Putamen (tissue), 1 donor: ENCODE measurements at regions not wholly inside any gene's neighbourhood (a gene's known extent, or its start where the extent isn't known, plus 50 kb on each side); places are given as distances from the start of the nearest gene placed in this dataset.

Experiments used
- DNase-seq: peaks from one replicate; pipeline ENCODE4 v3.0.0-alpha.2; 2016; ENCODE audit warnings: low spot score

DNA sequence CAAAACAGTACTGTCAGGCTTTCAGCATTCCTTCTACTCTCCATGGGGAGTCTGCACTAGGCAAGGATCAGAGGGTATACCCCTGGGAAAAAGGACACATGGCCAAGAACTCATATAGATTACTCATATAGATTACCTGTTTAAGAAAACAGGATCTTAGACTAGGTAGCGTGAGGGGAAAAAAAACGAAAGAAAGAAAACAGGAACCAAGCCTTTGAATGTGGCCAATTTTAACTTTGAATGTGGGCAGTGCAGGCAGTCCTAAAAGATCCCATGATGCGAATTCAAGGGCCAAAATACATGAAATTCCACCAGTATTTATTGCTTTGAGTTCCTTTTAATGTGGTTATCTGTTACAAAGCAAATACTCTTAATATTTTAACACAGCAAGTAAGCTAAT lies 108.6 kb upstream of the TAC1 start:
- DNase-seq, result no peak

DNA sequence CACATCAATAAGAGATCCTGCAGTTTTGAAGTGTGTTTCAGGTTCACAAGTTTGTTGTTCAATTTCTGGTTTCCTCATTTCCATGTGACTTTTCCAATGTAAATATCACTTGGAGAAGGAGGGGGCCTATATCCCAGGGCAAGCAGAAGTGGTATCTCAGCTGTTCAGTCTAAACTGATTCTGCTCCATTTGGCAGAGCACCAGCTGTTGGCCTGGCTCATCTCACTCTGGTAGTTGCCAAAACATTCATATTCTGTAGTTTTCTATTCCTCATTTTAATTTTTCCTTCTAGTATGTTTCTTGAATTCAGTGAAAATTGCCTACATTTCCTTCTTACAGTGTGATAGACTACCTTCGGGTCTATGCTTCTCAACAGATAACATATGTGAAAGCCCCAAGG lies 101.8 kb upstream of the TAC1 start:
- no peak for DNase-seq

DNA sequence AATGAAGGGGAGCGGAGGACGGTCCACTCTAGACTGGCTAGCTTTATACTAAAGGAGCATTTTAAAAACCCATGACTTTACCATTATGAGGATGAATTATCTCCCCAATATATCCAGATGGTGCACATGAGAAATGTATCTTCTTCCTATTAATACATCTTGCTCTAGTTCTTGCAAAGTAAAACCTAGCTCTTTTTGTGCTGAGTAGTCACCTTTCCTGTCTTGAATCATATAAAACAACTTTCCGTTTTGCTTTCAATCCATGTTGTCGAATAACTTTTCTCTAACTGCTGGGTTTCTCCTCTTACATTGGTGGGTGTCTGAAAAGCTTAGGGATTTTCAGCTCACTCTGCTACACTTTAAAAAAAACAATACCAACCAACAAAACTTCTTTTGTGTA lies 96.3 kb upstream of the TAC1 start:
- DNase-seq, result no peak

DNA sequence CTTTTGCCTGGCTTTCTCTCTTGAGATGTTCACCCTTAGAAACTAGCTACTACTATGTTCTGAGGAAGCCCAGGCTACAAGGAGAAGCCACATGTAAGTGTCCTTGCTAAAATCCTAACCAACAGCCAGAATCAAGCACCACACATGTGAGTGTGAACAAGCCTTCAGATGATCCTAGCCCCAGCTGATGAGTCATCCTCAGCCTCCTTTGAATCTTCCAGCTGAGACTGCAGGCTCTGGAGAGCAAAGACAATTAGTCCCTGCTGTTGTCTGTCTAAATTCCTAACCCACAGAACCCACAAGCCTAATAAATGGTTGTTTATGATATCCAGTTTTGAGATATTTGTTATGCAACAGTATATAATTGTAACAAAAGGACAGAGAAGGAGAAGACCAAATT lies 92.8 kb upstream of the TAC1 start:
- no peak for DNase-seq

DNA sequence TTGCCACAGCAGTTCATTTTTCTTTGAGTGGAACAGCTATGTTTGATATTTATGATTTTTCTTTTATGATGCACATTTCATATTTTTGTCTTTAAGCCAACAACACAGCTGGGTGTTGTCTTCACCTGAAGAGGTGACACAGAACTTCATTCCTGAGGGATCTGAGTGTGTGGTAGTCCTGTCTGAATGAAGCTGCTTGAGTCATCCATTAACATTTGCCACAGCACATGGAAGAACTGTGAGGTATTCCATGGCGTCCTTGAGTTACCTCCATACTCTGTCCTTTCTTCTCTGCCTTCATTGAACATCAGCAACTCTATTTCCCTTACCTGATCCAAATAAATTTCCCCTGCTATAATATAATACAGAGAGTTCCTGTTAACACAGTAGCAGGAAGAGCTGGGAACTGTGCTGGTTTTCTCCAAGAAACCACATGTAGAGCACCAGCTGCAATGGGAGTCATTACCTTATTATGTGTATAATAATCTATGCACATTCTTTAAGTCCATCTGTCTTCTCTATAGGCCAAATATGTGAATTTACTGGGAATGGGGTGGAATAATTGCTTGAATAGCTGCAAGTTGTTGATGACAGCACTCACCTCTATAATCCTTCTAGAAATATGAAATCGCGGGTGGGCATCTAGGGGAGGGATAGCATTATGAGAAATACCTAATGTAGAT lies 72.4 kb upstream of the TAC1 start:
- DNase-seq, result no peak

DNA sequence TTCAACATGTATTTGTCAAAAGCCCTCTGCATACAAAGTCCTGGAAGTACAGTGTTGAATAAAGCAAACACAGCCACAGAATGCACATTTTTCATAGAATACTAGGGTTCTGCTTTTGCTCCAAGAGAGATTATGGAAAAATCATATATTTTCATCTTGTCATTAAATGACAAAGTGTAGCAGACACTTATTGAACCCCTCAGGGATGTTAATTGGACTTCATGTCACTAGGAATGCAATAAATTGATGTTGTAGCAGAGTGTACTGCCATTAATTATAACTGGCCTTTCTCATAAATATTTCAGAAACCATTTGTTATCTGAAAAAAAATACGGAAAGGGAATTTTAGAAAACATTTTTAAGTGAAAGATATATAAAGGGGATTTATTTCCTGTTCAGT lies 64.5 kb upstream of the TAC1 start:
- DNase-seq, result no peak

DNA sequence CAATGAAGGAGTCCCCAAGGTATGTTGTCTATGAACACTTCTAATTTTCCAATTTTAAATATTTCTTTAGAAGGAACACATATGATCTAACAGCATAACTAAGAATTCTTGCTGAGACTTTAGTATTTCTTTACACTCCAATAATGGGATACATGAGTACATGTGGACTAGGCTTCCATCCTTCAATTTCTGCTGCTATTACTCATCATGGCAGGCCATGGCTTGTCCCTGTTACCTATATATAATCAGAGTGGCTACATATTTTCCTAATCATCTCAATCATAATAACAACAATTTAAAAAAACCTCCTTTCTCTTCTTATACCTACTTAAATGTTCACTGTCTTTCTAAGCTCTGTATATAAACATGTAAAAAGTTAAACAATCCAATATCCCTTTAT lies 60.3 kb upstream of the TAC1 start:
- no peak for DNase-seq

DNA sequence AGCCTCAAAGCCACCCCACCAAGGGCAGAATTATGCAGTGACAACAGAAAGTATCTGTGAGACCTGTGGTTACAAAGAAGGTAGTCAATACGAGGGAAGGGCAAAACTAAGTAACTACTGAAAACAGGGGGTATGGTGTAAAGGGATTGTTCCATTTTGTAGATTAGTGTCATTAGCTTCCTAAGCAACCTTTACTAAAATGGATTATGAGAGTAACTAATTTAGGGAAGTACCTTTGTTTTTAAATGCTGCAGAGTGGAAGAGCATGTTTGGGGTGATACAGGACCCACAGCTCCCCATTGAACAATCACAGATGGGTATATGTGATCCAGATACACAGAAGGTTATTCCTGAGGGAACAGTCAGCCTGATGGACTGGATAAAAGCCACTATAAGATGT lies 51.3 kb upstream of the TAC1 start:
- no peak for DNase-seq
